Keratinocyte (primary cell): ENCODE measurements at regions not wholly inside any gene's neighbourhood (a gene's known extent, or its start where the extent isn't known, plus 50 kb on each side); places are given as distances from the start of the nearest gene placed in this dataset.

ENCODE experiments used
- DNase-seq: peaks from one replicate; pipeline ENCODE4 v3.0.0-alpha.2; 2011; ENCODE audit warnings: low read depth, missing footprints, low spot score
- FAIRE-seq: peaks from 2 replicates; lab custom pipeline; 2011; peaks lifted over from hg19 to GRCh38; lab: Jason Lieb, UNC
- H2AFZ ChIP-seq: 2 replicates; pipeline ENCODE4 v1.6.0; 2012; ENCODE audit warnings: low read length, control low read depth, inconsistent platforms; ENCODE audit not compliant: control insufficient read depth
- H3K27ac ChIP-seq: 2 replicates; pipeline ENCODE4 v1.5.1; 2011; ENCODE audit warnings: low read length; ENCODE audit not compliant: control insufficient read depth, insufficient read depth
- H3K27me3 ChIP-seq: 3 replicates; pipeline ENCODE4 v1.6.0; 2011; ENCODE audit warnings: low read length; ENCODE audit not compliant: control insufficient read depth, insufficient read depth; ENCODE audit errors: extremely low read depth
- H3K36me3 ChIP-seq, 2 experiments: 2 replicates in 1 of 2; 3 replicates in 1 of 2; pipeline ENCODE4 v1.5.1; 2011; ENCODE audit warnings: low read length in 2 of 2, mild to moderate bottlenecking in 1 of 2; ENCODE audit not compliant: control insufficient read depth in 2 of 2, insufficient read depth in 2 of 2; ENCODE audit errors: extremely low read depth in 1 of 2
- H3K4me1 ChIP-seq: 3 replicates; pipeline ENCODE4 v1.5.1; 2011; ENCODE audit warnings: low read length; ENCODE audit not compliant: control insufficient read depth, insufficient read depth; ENCODE audit errors: extremely low read depth
- H3K4me2 ChIP-seq: 3 replicates; pipeline ENCODE4 v1.6.0; 2011; ENCODE audit warnings: low read depth, low read length; ENCODE audit not compliant: control insufficient read depth, insufficient read depth; ENCODE audit errors: extremely low read depth
- H3K4me3 ChIP-seq, 3 experiments: fragments of 200-600 bp in 1 of 3; sonication (generic) in 1 of 3; 2 replicates in 2 of 3; 3 replicates in 1 of 3; pipeline ENCODE4 v1.5.1; 2011 to 2016; ENCODE audit warnings: low read length in 3 of 3, mild to moderate bottlenecking in 3 of 3, control low read depth in 2 of 3, inconsistent platforms in 1 of 3, low read depth in 1 of 3, mixed read lengths in 1 of 3, mixed run types in 1 of 3, moderate library complexity in 1 of 3; ENCODE audit not compliant: control insufficient read depth in 2 of 3, insufficient read depth in 2 of 3; ENCODE audit errors: extremely low read depth in 1 of 3
- H3K79me2 ChIP-seq: 2 replicates; pipeline ENCODE4 v1.6.0; 2012; ENCODE audit warnings: low read length; ENCODE audit not compliant: control insufficient read depth, insufficient read depth
- H3K9ac ChIP-seq: 3 replicates; pipeline ENCODE4 v1.6.0; 2011; ENCODE audit warnings: low read length; ENCODE audit not compliant: control insufficient read depth, insufficient read depth; ENCODE audit errors: extremely low read depth
- H3K9me1 ChIP-seq: 3 replicates; pipeline ENCODE4 v1.6.0; 2011; ENCODE audit warnings: low read length; ENCODE audit not compliant: control insufficient read depth, insufficient read depth; ENCODE audit errors: extremely low read depth
- H3K9me3 ChIP-seq: 2 replicates; pipeline ENCODE4 v1.5.1; 2012; ENCODE audit warnings: low read depth, low read length; ENCODE audit not compliant: control insufficient read depth
- H4K20me1 ChIP-seq: 3 replicates; pipeline ENCODE4 v1.6.0; 2011; ENCODE audit warnings: low read length; ENCODE audit not compliant: control insufficient read depth, insufficient read depth; ENCODE audit errors: extremely low read depth
- CTCF ChIP-seq, 3 experiments: IDR thresholded peaks in 1 of 3; conservative IDR thresholded peaks in 1 of 3; optimal IDR thresholded peaks in 1 of 3; 2 replicates in 2 of 3; 3 replicates in 1 of 3; pipeline versions ENCODE3 to v1.5.1; 2011; ENCODE audit warnings: low read length in 3 of 3, mild to moderate bottlenecking in 3 of 3, moderate library complexity in 2 of 3, control low read depth in 1 of 3, inconsistent platforms in 1 of 3; ENCODE audit not compliant: insufficient read depth in 2 of 3; ENCODE audit errors: extremely low read depth in 1 of 3
- EZH2 ChIP-seq: IDR thresholded peaks from one replicate; pipeline ENCODE4 v1.6.1; 2012; ENCODE audit warnings: inconsistent platforms, mild to moderate bottlenecking, low read length, moderate library complexity
- dilution Hi-C: fragments of 300-500 bp; cut with MboI; formaldehyde crosslinking; loops from one replicate; pipeline ENCODE4 v1.7.0; 2020; ENCODE audit warnings: low sequenced_read_pairs; ENCODE audit not compliant: extremely low pct_ligation_motif_present

- no peak for FAIRE-seq
- dilution Hi-C loops: no loop called here
Observed at GRCh38 chr6:98358173-98358572, 476.2 kb upstream of the POU3F2 start.

GRCh38 chr6:98366371-98366770 lies 468.0 kb upstream of the POU3F2 start:
- dilution Hi-C loops: no loop called here
- Histone ChIP-seq H3K9me3 (no peaks in the 10 kb centered on the region), H4K20me1 (no peaks in the 10 kb centered on the region), H3K9ac (no peak overlapping the region), H3K4me2 (no peak overlapping the region), H3K27me3 (no peaks in the 10 kb centered on the region), H3K79me2 (no peaks in the 10 kb centered on the region), H3K4me1 (no peaks in the 10 kb centered on the region), H3K36me3 (no peaks in the 10 kb centered on the region), H3K9me1 (no peaks in the 10 kb centered on the region), H3K4me3 (no peak overlapping the region), H3K27ac (no peak overlapping the region), H2AFZ (no peak overlapping the region)
- no peak for FAIRE-seq
- TF ChIP-seq CTCF (optimal IDR thresholded peaks at IDR 0.05 in 1 of 3, IDR thresholded peaks at IDR 0.05 in 1 of 3, conservative IDR thresholded peaks at IDR 0.05 in 1 of 3; ENCODE audit: extremely low read depth in 1 of 3, insufficient read depth in 2 of 3, low read length in 3 of 3) (no peak), EZH2 (no peak)
- DNase-seq: no peak

More at GRCh38 chr6:98358173-98358572, 476.2 kb upstream of the POU3F2 start:
- Histone ChIP-seq H3K4me1 (no peaks in the 10 kb centered on the region), H3K9me3 (no peaks in the 10 kb centered on the region), H3K4me2 (no peak overlapping the region), H3K36me3 (no peaks in the 10 kb centered on the region), H2AFZ (no peak overlapping the region), H4K20me1 (no peaks in the 10 kb centered on the region), H3K9me1 (no peaks in the 10 kb centered on the region), H3K9ac (no peak overlapping the region), H3K79me2 (no peaks in the 10 kb centered on the region), H3K27me3 (no peaks in the 10 kb centered on the region), H3K4me3 (no peak overlapping the region), H3K27ac (no peak overlapping the region)
- no peak for DNase-seq
- TF ChIP-seq CTCF (optimal IDR thresholded peaks at IDR 0.05 in 1 of 3, IDR thresholded peaks at IDR 0.05 in 1 of 3, conservative IDR thresholded peaks at IDR 0.05 in 1 of 3; ENCODE audit: extremely low read depth in 1 of 3, insufficient read depth in 2 of 3, low read length in 3 of 3): no peak
- no peak for TF ChIP-seq EZH2
